Stimulated activated naive CD4-positive, alpha-beta T cell (primary cell): ENCODE measurements at regions not wholly inside any gene's neighbourhood (a gene's known extent, or its start where the extent isn't known, plus 50 kb on each side); places are given as distances from the start of the nearest gene placed in this dataset.
A peak's percentile ranks its signal among the peaks of the same experiment; 100 is the strongest.

Experiments used
- DNase-seq, 6 experiments: peaks; one replicate each; lab custom pipeline; 2025; lab: John Stamatoyannopoulos, UW

DNA sequence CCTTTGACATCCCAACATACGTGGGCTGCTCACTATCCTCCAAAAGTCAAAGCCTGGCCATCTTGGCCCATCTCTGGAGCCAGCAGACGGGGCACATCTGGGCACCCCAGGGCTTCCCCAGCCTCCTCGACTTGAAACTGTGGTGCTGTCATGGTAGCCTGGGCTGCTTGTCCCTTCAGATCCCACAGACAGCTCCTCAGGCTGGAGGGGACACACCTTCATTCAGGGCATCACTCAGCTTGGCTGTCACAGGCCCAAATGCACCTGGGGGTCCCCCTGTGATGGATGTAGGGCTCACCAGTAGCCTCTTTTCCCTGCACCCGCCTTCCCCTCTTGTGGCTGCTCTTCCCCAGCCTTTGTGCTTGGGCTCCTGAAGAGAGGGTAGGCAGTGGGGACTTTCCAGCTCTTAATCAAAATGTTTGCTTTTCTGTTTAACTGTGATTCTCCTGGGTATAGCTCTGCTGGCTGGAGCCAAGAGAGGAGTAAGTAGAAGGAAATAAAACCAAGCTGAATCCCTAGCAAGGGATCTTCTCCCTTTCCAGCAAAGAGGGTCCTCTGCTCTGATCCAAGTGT is 92.3 kb downstream of the GYPC start:
- DNase-seq, result no peak

DNA sequence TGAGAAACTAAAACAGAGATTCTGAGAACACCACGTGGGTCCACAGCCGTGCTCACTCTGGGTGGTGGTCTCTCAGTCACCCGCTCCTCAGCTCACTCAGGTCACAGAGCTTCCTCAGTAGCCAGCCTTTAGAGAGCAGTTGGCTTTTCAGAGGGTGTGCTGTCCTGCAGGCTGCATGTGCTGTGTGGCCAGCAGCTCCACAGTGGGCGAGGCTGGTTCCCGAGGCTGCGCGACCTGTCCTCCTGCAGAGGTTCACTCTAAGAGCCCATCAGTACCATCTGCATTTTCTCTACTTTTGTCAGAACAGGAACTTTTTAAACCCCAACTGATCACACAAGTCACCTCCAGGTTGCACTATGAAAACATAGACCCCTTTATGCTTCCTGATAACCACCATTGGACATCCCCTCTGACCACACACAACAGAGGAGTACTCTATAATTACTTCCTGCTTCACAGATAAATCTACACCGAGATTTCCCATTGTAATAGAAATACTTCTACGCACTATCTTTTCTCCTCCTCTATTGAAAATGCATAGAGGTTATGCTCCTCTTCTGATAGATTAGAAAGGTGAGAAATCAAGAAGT is 93.1 kb downstream of the GYPC start:
- DNase-seq, result no peak

DNA sequence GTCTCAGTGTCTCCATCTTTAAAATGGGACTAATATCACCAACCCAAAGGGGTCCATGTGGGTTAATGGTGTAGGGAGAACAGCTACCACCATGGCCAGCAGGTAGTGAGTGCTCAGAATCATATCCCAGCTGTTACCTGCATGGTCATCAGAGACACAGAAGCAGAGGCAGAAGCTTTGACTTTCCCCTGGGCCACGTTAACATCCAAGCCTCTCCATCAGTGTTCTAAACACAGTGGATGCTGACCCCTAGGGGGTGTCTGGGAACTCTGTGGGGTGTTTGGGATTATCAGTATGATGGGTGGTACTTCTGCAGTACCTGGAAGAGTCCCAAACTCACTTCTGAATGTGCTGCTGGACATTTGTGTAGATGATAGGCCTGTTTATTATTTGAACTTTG is 93.6 kb downstream of the GYPC start:
- no peak for DNase-seq

DNA sequence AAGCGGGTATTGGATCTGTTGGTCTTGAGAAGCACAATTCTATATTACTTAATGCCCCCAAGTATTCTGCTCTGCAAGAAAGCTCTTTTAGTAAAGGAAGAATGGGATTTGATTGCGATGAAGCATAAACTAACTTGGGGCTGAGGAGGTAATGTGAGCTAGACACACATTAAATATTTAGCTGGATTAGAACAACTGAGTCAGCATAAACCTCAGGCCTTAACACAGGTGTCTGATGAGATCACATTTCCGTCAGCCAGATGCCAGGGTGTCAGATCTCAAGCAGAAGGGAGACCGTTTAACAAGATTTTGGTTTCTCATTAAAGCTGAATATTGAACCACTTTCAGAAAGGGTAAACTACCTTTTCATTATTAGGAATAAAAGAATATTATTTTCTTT is 94.5 kb downstream of the GYPC start:
- DNase-seq, result no peak

DNA sequence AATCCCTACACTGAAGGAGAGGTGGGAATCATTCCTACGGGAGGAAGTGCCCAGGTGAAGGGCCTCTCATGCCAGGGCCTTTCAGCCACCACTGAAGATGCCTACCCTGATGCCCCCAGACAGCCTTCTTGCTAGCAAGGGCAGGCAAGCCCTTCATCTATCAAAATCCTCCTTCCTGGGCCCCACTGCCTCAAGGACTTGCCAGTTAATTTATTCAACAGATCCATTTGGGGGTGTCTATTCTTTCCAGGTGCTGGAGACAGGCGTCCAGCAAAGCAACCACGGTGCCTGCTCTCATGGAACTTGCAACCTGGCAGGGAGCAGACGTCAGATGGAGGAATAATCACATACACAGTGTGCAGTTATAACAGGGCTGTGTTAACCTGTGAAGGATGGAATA is 95.5 kb downstream of the GYPC start:
- no peak for DNase-seq

DNA sequence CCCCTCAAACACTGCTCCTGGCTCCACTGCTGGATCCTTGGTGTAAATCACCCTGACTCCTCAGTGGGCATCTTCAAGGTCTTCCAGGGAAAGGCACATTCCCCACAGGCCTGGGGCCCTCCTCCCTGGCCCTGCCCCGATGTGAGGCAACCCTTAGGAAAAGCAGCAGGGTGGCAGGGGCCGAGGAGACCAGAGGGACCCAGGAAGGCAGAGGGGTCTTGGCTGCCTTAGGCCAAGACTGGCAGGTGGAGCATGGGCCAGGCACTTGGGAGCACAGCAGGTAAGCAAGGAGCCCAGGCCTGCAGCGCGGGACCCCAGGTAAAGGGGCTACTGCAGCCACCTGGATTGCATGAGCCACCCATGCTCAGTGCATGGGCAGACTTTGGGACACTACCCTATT is 96.9 kb downstream of the GYPC start:
- no peak for DNase-seq

- DNase-seq, result no peak
These were observed 97.7 kb downstream of the GYPC start for GRCh38 chr2:126753501-126754212.

- DNase-seq, result no peak
These were observed 98.5 kb downstream of the GYPC start for GRCh38 chr2:126754240-126755004.

DNA sequence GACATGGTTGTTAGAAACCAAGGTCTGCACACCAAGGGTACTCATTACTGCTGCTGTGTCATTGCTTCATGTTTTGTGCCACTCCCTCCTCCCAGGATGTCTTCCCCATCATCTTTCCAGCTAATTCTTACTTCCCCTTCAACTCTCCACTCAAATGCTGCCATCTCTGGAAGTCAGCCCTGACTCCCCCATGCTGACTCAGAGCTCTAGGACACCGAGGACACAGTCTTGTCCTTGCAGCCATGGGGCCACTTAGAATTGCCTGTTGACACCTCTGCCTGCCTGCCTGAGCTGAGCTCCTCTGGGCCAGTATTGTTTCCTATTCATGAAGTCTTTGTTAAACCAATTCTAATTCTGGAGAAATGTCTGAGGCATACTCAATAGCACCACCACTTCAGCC is 100.2 kb downstream of the GYPC start:
- no peak for DNase-seq

DNA sequence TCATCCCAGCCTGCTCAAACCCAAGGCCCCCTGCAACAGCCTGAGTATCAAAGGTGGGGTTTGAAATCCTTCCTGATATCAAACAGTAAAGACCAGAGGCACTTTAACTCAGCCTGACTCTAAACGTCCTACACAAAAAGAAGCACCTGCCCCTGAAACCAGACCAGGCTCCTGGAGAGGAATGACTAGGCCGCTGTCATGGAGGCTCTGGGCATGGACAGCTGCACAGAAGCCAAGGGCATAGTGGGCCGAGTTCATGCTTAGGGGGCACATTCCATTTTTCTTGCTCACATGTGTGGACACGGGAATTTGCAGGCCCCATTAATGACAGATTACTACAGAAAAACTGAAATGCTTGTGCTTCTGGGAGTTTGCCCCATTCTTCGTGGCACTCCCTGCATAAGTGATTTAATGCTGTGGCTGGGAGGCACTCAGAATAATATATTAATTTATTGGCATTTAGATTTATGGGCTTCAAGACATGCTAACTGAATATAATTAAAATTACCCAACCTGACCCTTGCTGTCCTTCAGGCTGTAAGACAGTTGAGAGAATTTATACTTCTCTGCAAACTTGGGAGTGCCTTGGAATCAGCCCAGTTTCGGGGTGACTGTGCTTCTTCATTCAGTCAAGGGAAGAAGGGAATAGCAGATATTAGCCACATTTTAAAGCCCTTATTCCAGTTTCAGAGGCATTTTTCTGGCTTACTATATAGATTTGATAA is 105.5 kb downstream of the GYPC start:
- DNase-seq, result no peak

DNA sequence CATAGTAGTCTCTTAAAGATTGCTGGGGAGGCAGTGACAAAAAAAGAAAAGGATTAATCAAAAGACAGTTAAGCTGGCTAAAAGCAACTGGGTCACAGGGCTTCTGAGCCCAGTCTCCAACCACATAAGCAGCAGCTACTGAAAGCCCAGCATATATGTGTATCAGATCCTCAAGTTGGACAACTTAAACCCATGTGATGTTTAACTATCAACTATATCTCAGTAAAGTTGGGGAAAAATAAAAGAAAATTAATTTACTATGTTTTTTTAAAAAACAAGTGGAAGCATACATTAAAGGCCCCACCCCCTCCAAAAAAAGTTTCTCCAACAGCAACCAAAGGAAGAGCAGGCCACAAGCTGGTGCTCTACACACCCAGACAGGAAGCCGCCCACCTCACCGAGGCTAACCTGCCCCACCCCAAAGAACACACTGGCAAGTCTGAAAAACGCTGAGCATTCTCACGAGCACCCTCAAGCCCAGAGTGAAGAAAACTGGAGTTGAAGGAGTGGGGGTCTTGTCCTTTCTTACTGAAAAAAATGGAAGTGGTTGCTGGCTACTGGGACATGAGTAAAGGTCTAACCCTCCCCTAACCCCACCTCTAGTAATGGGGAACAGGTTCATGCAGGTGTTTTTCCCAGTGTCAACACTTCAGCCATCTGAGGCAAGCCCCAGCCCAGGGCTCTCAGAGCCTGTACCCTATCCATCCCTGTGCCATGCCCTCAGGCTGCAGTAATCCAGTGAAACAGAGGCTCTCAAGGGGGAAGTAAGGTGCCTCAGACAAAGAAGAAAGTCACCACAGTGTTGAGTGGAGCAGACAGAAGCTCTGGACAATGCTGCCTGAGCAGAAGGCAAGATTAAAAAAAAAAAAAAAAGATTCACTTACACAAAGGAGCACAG is 106.3 kb downstream of the GYPC start:
- DNase-seq, result peak in 5 of 6 experiments; percentile 12 to 66 (median 40)

DNA sequence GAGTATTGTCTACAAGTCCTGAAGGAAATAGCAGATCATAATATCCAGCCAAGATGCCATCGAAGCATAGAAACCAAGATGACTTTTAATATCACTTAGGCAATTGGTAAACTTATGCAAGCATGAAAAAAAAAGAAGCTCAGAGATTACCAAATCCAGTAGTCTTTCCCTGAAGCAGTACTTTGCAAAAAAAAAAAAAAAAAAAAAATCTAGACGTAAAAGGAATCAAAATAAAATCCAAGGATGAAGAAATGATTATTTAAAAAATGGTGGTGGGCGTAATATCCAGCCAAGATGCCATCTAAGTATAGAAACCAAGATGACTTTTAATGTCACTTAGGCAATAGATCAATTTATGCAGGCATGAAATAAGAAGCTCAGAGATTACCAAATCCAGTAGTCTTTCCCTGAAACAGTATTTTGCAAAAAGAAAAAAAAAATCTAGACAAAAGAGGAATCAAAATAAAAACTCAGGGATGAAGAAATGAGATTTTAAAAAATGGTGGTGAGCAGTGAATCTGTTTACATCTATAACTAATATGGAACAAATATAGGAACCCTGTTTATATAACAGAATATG is 108.8 kb downstream of the GYPC start:
- no peak for DNase-seq

- no peak for DNase-seq
These were observed 109.4 kb downstream of the GYPC start for GRCh38 chr2:126765395-126765794.

- no peak for DNase-seq
These were observed 110.5 kb downstream of the GYPC start for GRCh38 chr2:126766295-126766968.

GRCh38 chr2:126766969-126767296 is 111.0 kb downstream of the GYPC start:
- DNase-seq, result no peak

GRCh38 chr2:126769118-126769517 is 113.2 kb downstream of the GYPC start:
- no peak for DNase-seq

- no peak for DNase-seq
These were observed 114.5 kb downstream of the GYPC start for GRCh38 chr2:126770466-126770865.

DNA sequence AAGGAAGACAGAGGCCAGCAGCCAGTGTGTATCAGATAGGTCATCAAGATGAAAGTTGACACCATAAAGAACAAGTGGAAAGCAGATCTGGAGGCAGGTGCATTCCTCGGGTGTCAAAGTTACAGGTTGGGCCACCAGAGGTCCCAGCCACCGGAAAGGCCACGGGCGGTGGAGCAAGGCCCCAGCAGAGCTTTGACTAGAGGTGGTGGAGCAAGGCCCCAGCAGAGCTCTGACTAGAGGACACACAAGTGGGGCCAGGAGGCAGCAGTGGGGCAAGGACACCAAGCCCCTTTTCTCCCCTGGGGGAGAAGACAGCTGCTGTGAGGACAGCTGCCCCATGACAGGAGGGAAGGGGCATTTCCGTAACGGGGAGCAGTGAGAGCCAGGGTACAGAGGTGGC is 115.1 kb downstream of the GYPC start:
- no peak for DNase-seq

DNA sequence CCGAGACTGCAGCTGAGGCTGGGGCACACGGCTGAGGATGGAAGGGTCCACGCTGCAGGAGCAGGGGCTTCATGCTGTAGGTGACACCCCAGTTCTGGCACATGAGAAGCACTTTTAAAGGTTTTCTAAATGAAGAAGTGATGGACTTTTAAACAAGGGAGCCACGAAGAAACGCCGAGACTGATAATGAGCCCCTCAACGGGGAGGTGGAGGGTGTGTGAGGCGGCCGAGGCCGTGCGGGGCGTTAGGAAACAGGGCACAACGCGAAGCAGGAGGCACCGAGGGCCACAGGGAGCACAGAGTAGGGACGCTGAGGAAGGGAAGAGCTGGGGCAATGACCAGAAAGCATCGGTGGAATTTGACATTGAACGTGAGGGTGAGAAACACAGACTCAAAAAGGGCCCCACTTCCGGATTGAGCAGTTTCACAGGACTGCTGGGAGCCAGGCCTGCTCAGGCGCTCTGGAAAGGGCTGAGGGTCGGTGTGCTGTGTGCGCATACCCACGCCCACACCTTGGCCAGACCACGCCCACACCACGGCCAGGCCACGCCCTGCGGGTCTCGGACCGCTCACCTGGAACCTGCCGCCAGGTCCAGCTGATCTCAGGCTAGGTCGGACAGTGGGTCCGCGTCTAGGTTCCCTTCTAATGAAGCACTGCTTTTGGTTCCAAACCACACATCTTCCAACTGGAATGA is 115.7 kb downstream of the GYPC start:
- DNase-seq, result no peak

- DNase-seq, result no peak
These were observed 118.3 kb downstream of the GYPC start for GRCh38 chr2:126774290-126774689.
